HepG2 (cell line): ENCODE measurements at regions not wholly inside any gene's neighbourhood (a gene's known extent, or its start where the extent isn't known, plus 50 kb on each side); places are given as distances from the start of the nearest gene placed in this dataset.

Experiments
- ARNT2 ChIP-seq: sonication (generic); formaldehyde crosslinking; IDR thresholded peaks from 2 replicates; pipeline ENCODE4 v1.8.0; 2022; ENCODE audit warnings: mild to moderate bottlenecking, low read depth, missing genetic modification reagents, moderate library complexity
- BHLHE40 ChIP-seq: IDR thresholded peaks from 2 replicates; pipeline ENCODE4 v1.6.1; 2011; ENCODE audit warnings: low read length, improper control_type of control experiment
- BRCA1 ChIP-seq: sonication (generic); formaldehyde crosslinking; IDR thresholded peaks from 2 replicates; pipeline ENCODE4 v1.4.0; 2020; ENCODE audit warnings: missing genetic modification reagents
- GABPA ChIP-seq, 2 experiments: IDR thresholded peaks; 2 replicates each; pipeline ENCODE4 v1.6.1; 2011 to 2016; ENCODE audit warnings: low read depth in 2 of 2, low read length in 1 of 2, missing biosample characterization in 1 of 2, missing genetic modification characterization in 1 of 2
- KLF9 ChIP-seq: IDR thresholded peaks from 2 replicates; pipeline ENCODE4 v1.6.1; 2016; ENCODE audit warnings: low read depth
- NFE2 ChIP-seq: sonication (generic); formaldehyde crosslinking; IDR thresholded peaks from 2 replicates; pipeline ENCODE4 v1.4.0; 2020; ENCODE audit warnings: missing genetic modification reagents
- RNF2 ChIP-seq: fragments of 450-650 bp; conservative IDR thresholded peaks from 2 replicates; pipeline ENCODE4 v1.6.1; 2016; ENCODE audit warnings: low read depth
- TCF12 ChIP-seq, 2 experiments: fragments of 450-650 bp in 1 of 2; sonication (generic) in 1 of 2; formaldehyde crosslinking in 1 of 2; IDR thresholded peaks; 2 replicates each; pipeline versions ENCODE4 v1.6.1 to v1.8.0; 2017 to 2022; ENCODE audit warnings: antibody characterized with exemption in 1 of 2, mild to moderate bottlenecking in 1 of 2, missing genetic modification reagents in 1 of 2, moderate library complexity in 1 of 2
- ZBTB7B ChIP-seq: sonication (generic); formaldehyde crosslinking; IDR thresholded peaks from 2 replicates; pipeline ENCODE4 v1.4.0; 2020; ENCODE audit warnings: missing genetic modification reagents
- ZFAT ChIP-seq: sonication (generic); formaldehyde crosslinking; conservative IDR thresholded peaks from 2 replicates; pipeline ENCODE4 v1.8.1; 2023; ENCODE audit warnings: missing genetic modification reagents, inconsistent platforms
- ZNF550 ChIP-seq: sonication (generic); formaldehyde crosslinking; IDR thresholded peaks from 2 replicates; pipeline ENCODE4 v1.4.0; 2020; ENCODE audit warnings: mild to moderate bottlenecking, missing genetic modification reagents, borderline replicate concordance
- ZNF563 ChIP-seq: sonication (generic); formaldehyde crosslinking; IDR thresholded peaks from 2 replicates; pipeline ENCODE4 v1.8.0; 2022; ENCODE audit warnings: mild to moderate bottlenecking, moderate library complexity, missing genetic modification reagents
- ZNF652 ChIP-seq: IDR thresholded peaks from 2 replicates; pipeline ENCODE4 v1.6.1; 2016; ENCODE audit warnings: low read depth, borderline replicate concordance
- TF ChIP-seq, protein P1 (sequence below): sonication (generic); formaldehyde crosslinking; conservative IDR thresholded peaks from 2 replicates; pipeline ENCODE4 v1.8.0; 2022; ENCODE audit warnings: missing genetic modification reagents
- TF ChIP-seq, protein P2 (sequence below): IDR thresholded peaks from 2 replicates; pipeline ENCODE4 v1.6.1; 2012; ENCODE audit warnings: inconsistent platforms
- TF ChIP-seq, protein P3 (sequence below): IDR thresholded peaks from 2 replicates; pipeline ENCODE4 v1.6.1; 2016; ENCODE audit warnings: low read depth, control low read depth
- TF ChIP-seq, protein P4 (sequence below): sonication (generic); formaldehyde crosslinking; IDR thresholded peaks from 2 replicates; pipeline ENCODE4 v1.4.0; 2020; ENCODE audit warnings: missing genetic modification reagents
- TF ChIP-seq, protein P5 (sequence below): sonication (generic); formaldehyde crosslinking; IDR thresholded peaks from 2 replicates; pipeline ENCODE4 v1.5.1; 2020; ENCODE audit warnings: missing genetic modification reagents, mild to moderate bottlenecking, borderline replicate concordance
- TF ChIP-seq, protein P6 (sequence below): fragments of 450-650 bp; IDR thresholded peaks from 2 replicates; pipeline ENCODE4 v1.6.1; 2016
- TF ChIP-seq, protein P7 (sequence below): sonication (generic); formaldehyde crosslinking; IDR thresholded peaks from 2 replicates; pipeline ENCODE4 v1.8.1; 2023; ENCODE audit warnings: missing genetic modification reagents, mild to moderate bottlenecking, borderline replicate concordance

DNA sequence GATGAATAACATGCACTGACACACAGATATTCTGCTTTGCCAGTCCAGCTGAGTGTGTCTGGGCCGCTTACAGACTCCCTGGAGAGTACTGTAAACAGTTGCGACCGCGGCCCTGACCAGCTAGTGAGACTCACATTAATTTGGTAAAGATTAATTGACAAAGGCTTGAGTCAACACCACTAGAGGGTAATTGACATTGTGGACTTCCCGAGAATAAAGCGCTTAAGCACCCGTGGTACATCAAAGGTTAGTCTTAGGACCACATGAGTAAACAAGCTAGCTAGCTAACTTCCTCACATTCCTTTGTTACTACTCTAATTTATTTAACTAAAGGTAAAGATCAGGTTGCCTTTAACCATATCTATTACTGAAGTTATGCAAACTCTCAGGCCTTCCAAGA, 624.4 kb upstream of the ARGLU1 start (continued):
- TF ChIP-seq, protein P1, sequence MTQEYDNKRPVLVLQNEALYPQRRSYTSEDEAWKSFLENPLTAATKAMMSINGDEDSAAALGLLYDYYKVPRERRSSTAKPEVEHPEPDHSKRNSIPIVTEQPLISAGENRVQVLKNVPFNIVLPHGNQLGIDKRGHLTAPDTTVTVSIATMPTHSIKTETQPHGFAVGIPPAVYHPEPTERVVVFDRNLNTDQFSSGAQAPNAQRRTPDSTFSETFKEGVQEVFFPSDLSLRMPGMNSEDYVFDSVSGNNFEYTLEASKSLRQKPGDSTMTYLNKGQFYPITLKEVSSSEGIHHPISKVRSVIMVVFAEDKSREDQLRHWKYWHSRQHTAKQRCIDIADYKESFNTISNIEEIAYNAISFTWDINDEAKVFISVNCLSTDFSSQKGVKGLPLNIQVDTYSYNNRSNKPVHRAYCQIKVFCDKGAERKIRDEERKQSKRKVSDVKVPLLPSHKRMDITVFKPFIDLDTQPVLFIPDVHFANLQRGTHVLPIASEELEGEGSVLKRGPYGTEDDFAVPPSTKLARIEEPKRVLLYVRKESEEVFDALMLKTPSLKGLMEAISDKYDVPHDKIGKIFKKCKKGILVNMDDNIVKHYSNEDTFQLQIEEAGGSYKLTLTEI (CRISPR knock-in tag) = no peak
- TF ChIP-seq RNF2 (no peak), KLF9 (CRISPR knock-in tag) (no peak), ZFAT (CRISPR knock-in tag) (no peak), BRCA1 (CRISPR knock-in tag) (no peak), TCF12 (IDR thresholded peaks at IDR 0.05) (no peak), TCF12 (CRISPR knock-in tag; IDR thresholded peaks at IDR 0.05) (no peak), ZNF563 (no peak), ARNT2 (CRISPR knock-in tag) (no peak), ZNF652 (peak; percentile 74), ZBTB7B (CRISPR knock-in tag) (no peak), ZNF550 (CRISPR knock-in tag) (no peak), GABPA (IDR thresholded peaks at IDR 0.05; ENCODE audit: low read depth, low read length) (no peak), GABPA (CRISPR knock-in tag; IDR thresholded peaks at IDR 0.05; ENCODE audit: low read depth) (no peak), BHLHE40 (no peak), NFE2 (no peak)
- TF ChIP-seq, protein P2, sequence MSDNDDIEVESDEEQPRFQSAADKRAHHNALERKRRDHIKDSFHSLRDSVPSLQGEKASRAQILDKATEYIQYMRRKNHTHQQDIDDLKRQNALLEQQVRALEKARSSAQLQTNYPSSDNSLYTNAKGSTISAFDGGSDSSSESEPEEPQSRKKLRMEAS = no peak; the same call in 1 of the 2 replicates
- TF ChIP-seq, protein P3, sequence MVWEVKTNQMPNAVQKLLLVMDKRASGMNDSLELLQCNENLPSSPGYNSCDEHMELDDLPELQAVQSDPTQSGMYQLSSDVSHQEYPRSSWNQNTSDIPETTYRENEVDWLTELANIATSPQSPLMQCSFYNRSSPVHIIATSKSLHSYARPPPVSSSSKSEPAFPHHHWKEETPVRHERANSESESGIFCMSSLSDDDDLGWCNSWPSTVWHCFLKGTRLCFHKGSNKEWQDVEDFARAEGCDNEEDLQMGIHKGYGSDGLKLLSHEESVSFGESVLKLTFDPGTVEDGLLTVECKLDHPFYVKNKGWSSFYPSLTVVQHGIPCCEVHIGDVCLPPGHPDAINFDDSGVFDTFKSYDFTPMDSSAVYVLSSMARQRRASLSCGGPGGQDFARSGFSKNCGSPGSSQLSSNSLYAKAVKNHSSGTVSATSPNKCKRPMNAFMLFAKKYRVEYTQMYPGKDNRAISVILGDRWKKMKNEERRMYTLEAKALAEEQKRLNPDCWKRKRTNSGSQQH (CRISPR knock-in tag) = no peak
- TF ChIP-seq, protein P4, sequence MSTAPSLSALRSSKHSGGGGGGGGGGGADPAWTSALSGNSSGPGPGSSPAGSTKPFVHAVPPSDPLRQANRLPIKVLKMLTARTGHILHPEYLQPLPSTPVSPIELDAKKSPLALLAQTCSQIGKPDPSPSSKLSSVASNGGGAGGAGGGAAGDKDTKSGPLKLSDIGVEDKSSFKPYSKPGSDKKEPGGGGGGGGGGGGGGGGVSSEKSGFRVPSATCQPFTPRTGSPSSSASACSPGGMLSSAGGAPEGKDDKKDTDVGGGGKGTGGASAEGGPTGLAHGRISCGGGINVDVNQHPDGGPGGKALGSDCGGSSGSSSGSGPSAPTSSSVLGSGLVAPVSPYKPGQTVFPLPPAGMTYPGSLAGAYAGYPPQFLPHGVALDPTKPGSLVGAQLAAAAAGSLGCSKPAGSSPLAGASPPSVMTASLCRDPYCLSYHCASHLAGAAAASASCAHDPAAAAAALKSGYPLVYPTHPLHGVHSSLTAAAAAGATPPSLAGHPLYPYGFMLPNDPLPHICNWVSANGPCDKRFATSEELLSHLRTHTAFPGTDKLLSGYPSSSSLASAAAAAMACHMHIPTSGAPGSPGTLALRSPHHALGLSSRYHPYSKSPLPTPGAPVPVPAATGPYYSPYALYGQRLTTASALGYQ = peak; percentile 92
- TF ChIP-seq, protein P5, sequence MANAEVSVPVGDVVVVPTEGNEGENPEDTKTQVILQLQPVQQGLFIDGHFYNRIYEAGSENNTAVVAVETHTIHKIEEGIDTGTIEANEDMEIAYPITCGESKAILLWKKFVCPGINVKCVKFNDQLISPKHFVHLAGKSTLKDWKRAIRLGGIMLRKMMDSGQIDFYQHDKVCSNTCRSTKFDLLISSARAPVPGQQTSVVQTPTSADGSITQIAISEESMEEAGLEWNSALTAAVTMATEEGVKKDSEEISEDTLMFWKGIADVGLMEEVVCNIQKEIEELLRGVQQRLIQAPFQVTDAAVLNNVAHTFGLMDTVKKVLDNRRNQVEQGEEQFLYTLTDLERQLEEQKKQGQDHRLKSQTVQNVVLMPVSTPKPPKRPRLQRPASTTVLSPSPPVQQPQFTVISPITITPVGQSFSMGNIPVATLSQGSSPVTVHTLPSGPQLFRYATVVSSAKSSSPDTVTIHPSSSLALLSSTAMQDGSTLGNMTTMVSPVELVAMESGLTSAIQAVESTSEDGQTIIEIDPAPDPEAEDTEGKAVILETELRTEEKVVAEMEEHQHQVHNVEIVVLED (CRISPR knock-in tag) = no peak
- TF ChIP-seq, protein P6, sequence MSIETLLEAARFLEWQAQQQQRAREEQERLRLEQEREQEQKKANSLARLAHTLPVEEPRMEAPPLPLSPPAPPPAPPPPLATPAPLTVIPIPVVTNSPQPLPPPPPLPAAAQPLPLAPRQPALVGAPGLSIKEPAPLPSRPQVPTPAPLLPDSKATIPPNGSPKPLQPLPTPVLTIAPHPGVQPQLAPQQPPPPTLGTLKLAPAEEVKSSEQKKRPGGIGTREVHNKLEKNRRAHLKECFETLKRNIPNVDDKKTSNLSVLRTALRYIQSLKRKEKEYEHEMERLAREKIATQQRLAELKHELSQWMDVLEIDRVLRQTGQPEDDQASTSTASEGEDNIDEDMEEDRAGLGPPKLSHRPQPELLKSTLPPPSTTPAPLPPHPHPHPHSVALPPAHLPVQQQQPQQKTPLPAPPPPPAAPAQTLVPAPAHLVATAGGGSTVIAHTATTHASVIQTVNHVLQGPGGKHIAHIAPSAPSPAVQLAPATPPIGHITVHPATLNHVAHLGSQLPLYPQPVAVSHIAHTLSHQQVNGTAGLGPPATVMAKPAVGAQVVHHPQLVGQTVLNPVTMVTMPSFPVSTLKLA = no peak
- TF ChIP-seq, protein P7, sequence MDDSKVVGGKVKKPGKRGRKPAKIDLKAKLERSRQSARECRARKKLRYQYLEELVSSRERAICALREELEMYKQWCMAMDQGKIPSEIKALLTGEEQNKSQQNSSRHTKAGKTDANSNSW (CRISPR knock-in tag) = no peak
